Thyroid gland (tissue), 4 donors: ENCODE measurements at regions not wholly inside any gene's neighbourhood (a gene's known extent, or its start where the extent isn't known, plus 50 kb on each side); places are given as distances from the start of the nearest gene placed in this dataset.

Experiments
- POLR2A ChIP-seq, 2 donors: fragments of 450-650 bp; IDR thresholded peaks; one replicate each; pipeline ENCODE4 v1.6.1; 2017; ENCODE audit warnings: antibody characterized with exemption in 2 of 2, mild to moderate bottlenecking in 2 of 2, moderate library complexity in 1 of 2
- TF ChIP-seq, protein P1 (sequence below), 6 experiments: fragments of 200-600 bp in 3 of 6; fragments of 450-650 bp in 3 of 6; sonication (generic) in 3 of 6; IDR thresholded peaks; one replicate each; pipeline ENCODE4 v1.5.1; 2016 to 2019; ENCODE audit warnings: antibody characterized with exemption in 6 of 6, mild to moderate bottlenecking in 2 of 6, inconsistent platforms in 1 of 6, moderate library complexity in 1 of 6

DNA sequence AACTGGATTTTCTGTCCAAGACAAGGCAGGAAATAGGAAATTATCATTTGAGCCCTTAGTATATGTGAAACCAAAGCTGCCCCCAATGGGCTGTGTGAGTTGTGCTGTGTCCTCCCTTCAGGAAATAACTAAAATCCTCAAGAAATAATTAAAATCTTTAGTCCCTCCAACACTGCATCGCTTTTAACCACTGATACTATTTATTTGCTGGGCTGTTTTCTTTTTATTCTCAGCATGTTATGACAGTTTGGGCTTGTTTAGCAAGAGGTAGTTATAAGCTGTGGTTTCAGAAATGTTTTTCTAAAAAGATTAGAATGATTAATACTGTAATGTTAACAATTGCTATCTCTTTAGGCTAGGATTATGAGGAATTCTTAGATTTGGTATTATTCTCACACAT is 187.0 kb upstream of the KCNN2 start:
- TF ChIP-seq, protein P1, sequence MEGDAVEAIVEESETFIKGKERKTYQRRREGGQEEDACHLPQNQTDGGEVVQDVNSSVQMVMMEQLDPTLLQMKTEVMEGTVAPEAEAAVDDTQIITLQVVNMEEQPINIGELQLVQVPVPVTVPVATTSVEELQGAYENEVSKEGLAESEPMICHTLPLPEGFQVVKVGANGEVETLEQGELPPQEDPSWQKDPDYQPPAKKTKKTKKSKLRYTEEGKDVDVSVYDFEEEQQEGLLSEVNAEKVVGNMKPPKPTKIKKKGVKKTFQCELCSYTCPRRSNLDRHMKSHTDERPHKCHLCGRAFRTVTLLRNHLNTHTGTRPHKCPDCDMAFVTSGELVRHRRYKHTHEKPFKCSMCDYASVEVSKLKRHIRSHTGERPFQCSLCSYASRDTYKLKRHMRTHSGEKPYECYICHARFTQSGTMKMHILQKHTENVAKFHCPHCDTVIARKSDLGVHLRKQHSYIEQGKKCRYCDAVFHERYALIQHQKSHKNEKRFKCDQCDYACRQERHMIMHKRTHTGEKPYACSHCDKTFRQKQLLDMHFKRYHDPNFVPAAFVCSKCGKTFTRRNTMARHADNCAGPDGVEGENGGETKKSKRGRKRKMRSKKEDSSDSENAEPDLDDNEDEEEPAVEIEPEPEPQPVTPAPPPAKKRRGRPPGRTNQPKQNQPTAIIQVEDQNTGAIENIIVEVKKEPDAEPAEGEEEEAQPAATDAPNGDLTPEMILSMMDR (IDR thresholded peaks at IDR 0.05): no peak
- TF ChIP-seq POLR2A (IDR thresholded peaks at IDR 0.05): no peak
